ENCODE measurements at regions not wholly inside any gene's neighbourhood (a gene's known extent, or its start where the extent isn't known, plus 50 kb on each side); places are given as distances from the start of the nearest gene placed in this dataset.

- TF ChIP-seq CTCF (IDR thresholded peaks at IDR 0.05) (no peak), POLR2A (IDR thresholded peaks at IDR 0.05) (no peak)
These were observed 208.5 kb downstream of the GPR37 start for GRCh38 chr7:124557101-124557500.

Data from ovary (tissue), 3 donors.